Mesendoderm (in vitro differentiated cells): ENCODE measurements at regions not wholly inside any gene's neighbourhood (a gene's known extent, or its start where the extent isn't known, plus 50 kb on each side); places are given as distances from the start of the nearest gene placed in this dataset.
A peak's percentile ranks its signal among the peaks of the same experiment; 100 is the strongest.

Experiments used
- DNase-seq: peaks from one replicate; pipeline ENCODE4 v3.0.0; 2013
- H2AK5ac ChIP-seq: 2 replicates; pipeline ENCODE4 v1.6.1; 2013; ENCODE audit warnings: low read length, inconsistent platforms
- H2BK120ac ChIP-seq: 2 replicates; pipeline ENCODE4 v1.6.1; 2013; ENCODE audit warnings: low read depth, mild to moderate bottlenecking, low read length, moderate library complexity, mixed read lengths
- H2BK15ac ChIP-seq: replicated peaks from 2 replicates; pipeline ENCODE4 v1.6.1; 2013; ENCODE audit warnings: low read depth, mild to moderate bottlenecking, moderate library complexity
- H2BK5ac ChIP-seq: 2 replicates; pipeline ENCODE4 v1.6.1; 2013; ENCODE audit warnings: low read length, inconsistent platforms
- H3K18ac ChIP-seq: 2 replicates; pipeline ENCODE4 v1.6.1; 2013; ENCODE audit warnings: mild to moderate bottlenecking, low read length, mixed read lengths
- H3K23ac ChIP-seq: one replicate; pipeline ENCODE4 v1.6.1; 2013; ENCODE audit warnings: low read length
- H3K27ac ChIP-seq: 2 replicates; pipeline ENCODE4 v1.5.1; 2013; ENCODE audit warnings: low read depth, mild to moderate bottlenecking, inconsistent platforms, low read length, moderate library complexity
- H3K27me3 ChIP-seq: 2 replicates; pipeline ENCODE4 v1.6.1; 2013; ENCODE audit warnings: low read length, control low read depth, mild to moderate bottlenecking, inconsistent platforms; ENCODE audit not compliant: insufficient read depth, poor library complexity
- H3K36me3 ChIP-seq: 2 replicates; pipeline ENCODE4 v1.6.1; 2013; ENCODE audit warnings: low read length, inconsistent platforms; ENCODE audit not compliant: control insufficient read depth, insufficient read depth
- H3K4ac ChIP-seq: one replicate; pipeline ENCODE4 v1.6.1; 2013; ENCODE audit warnings: low read depth, mild to moderate bottlenecking, low read length, moderate library complexity
- H3K4me1 ChIP-seq: 2 replicates; pipeline ENCODE4 v1.6.1; 2013; ENCODE audit warnings: low read depth, low read length, inconsistent platforms; ENCODE audit not compliant: control insufficient read depth
- H3K4me2 ChIP-seq: 2 replicates; pipeline ENCODE4 v1.6.1; 2013; ENCODE audit warnings: low read length
- H3K4me3 ChIP-seq: 2 replicates; pipeline ENCODE4 v1.5.1; 2013; ENCODE audit warnings: mild to moderate bottlenecking, low read length
- H3K56ac ChIP-seq: one replicate; pipeline ENCODE4 v1.6.1; 2013; ENCODE audit warnings: low read length
- H3K79me1 ChIP-seq: 2 replicates; pipeline ENCODE4 v1.6.1; 2013; ENCODE audit warnings: low read length, inconsistent platforms
- H3K79me2 ChIP-seq: 2 replicates; pipeline ENCODE4 v1.6.1; 2013; ENCODE audit warnings: mild to moderate bottlenecking, low read length; ENCODE audit not compliant: control insufficient read depth, insufficient read depth
- H3K9ac ChIP-seq: 2 replicates; pipeline ENCODE4 v1.6.1; 2013; ENCODE audit warnings: low read length, inconsistent platforms
- H4K5ac ChIP-seq: one replicate; pipeline ENCODE4 v1.6.1; 2013; ENCODE audit warnings: low read length
- H4K8ac ChIP-seq: one replicate; pipeline ENCODE4 v1.6.1; 2013; ENCODE audit warnings: low read depth, mild to moderate bottlenecking, control low read depth, low read length, moderate library complexity
- WGBS: extraction: QIAGEN DNeasy Blood & Tissue Kit; methylation state at CpG from one replicate; pipeline ENCODE4 v1.1.7; 2013; ENCODE audit warnings: low lambda C conversion rate, missing lambda C conversion rate; ENCODE audit not compliant: insufficient coverage; ENCODE audit errors: extremely low coverage; 5-methylcytosine and 5-hydroxymethylcytosine counted together

- Histone ChIP-seq H3K23ac (peak overlapping the region; percentile 1), H3K4ac (no peak overlapping the region), H3K79me2 (no peaks in the 10 kb centered on the region), H3K4me2 (no peak overlapping the region), H3K4me3 (no peak overlapping the region), H3K9ac (no peak overlapping the region), H3K27me3 (no peaks in the 10 kb centered on the region), H3K79me1 (no peaks in the 10 kb centered on the region), H3K56ac (no peak overlapping the region), H2AK5ac (no peak overlapping the region), H4K5ac (no peak overlapping the region), H2BK15ac (no peak overlapping the region), H2BK120ac (no peak overlapping the region), H3K36me3 (no peaks in the 10 kb centered on the region), H3K18ac (no peak overlapping the region), H3K27ac (no peak overlapping the region), H3K4me1 (peaks cover 2% of the 10 kb centered on the region), H2BK5ac (no peak overlapping the region), H4K8ac (no peak overlapping the region)
- no CpG with 5 or more reads among the region's 8 CpGs for WGBS
- DNase-seq, result no peak
Observed at GRCh38 chr15:39230205-39230907, 350.5 kb upstream of the THBS1 start.

- H3K27ac ChIP-seq, result no peak overlapping the region
Observed at GRCh38 chr15:39230908-39231285, 350.0 kb upstream of the THBS1 start.

GRCh38 chr15:39232512-39232911, 348.4 kb upstream of the THBS1 start:
- Histone ChIP-seq H3K4ac (no peak overlapping the region), H3K27ac (no peak overlapping the region), H2BK120ac (no peak overlapping the region), H4K8ac (no peak overlapping the region), H3K79me2 (no peaks in the 10 kb centered on the region), H3K4me2 (no peak overlapping the region), H3K9ac (no peak overlapping the region), H2AK5ac (no peak overlapping the region), H3K18ac (no peak overlapping the region), H3K36me3 (no peaks in the 10 kb centered on the region), H3K4me3 (no peak overlapping the region), H3K27me3 (no peaks in the 10 kb centered on the region), H3K56ac (no peak overlapping the region), H2BK5ac (no peak overlapping the region), H2BK15ac (no peak overlapping the region), H3K4me1 (peaks cover 2% of the 10 kb centered on the region), H3K79me1 (no peaks in the 10 kb centered on the region), H4K5ac (no peak overlapping the region), H3K23ac (no peak overlapping the region)
- peak; percentile 48 for DNase-seq
- no CpG with 5 or more reads among the region's 4 CpGs for WGBS

More at GRCh38 chr15:39230908-39231285, 350.0 kb upstream of the THBS1 start:
- Histone ChIP-seq H2BK15ac (no peak overlapping the region), H3K4me2 (no peak overlapping the region), H3K23ac (peak overlapping the region; percentile 1), H3K4me3 (no peak overlapping the region), H3K9ac (no peak overlapping the region), H4K5ac (no peak overlapping the region), H2AK5ac (no peak overlapping the region), H4K8ac (no peak overlapping the region), H3K4ac (no peak overlapping the region), H3K56ac (no peak overlapping the region), H2BK5ac (no peak overlapping the region), H3K27me3 (no peaks in the 10 kb centered on the region), H3K79me2 (no peaks in the 10 kb centered on the region), H3K36me3 (no peaks in the 10 kb centered on the region), H3K18ac (no peak overlapping the region), H2BK120ac (no peak overlapping the region), H3K4me1 (peaks cover 2% of the 10 kb centered on the region), H3K79me1 (no peaks in the 10 kb centered on the region)
- WGBS, result no CpG with 5 or more reads among the region's 1 CpG
- no peak for DNase-seq

- H3K4me2 ChIP-seq, result no peak overlapping the region
- H4K5ac ChIP-seq, result no peak overlapping the region
- H2BK15ac ChIP-seq, result no peak overlapping the region
- H3K27me3 ChIP-seq, result no peaks in the 10 kb centered on the region
- peaks cover 2% of the 10 kb centered on the region for H3K4me1 ChIP-seq
- H3K56ac ChIP-seq, result no peak overlapping the region
- WGBS, result no CpG with 5 or more reads among the region's 5 CpGs
- no peak for DNase-seq
- no peak overlapping the region for H3K23ac ChIP-seq
- H3K27ac ChIP-seq, result no peak overlapping the region
- no peak overlapping the region for H2BK5ac ChIP-seq
- H2AK5ac ChIP-seq, result no peak overlapping the region
- no peaks in the 10 kb centered on the region for H3K36me3 ChIP-seq
- no peak overlapping the region for H3K18ac ChIP-seq
- H3K9ac ChIP-seq, result no peak overlapping the region
- H3K4me3 ChIP-seq, result no peak overlapping the region
- H3K4ac ChIP-seq, result no peak overlapping the region
- no peak overlapping the region for H2BK120ac ChIP-seq
- H3K79me2 ChIP-seq, result no peaks in the 10 kb centered on the region
- no peaks in the 10 kb centered on the region for H3K79me1 ChIP-seq
- H4K8ac ChIP-seq, result no peak overlapping the region
Observed at GRCh38 chr15:39235084-39235795, 345.6 kb upstream of the THBS1 start.

GRCh38 chr15:39236375-39236774, 344.5 kb upstream of the THBS1 start:
- H4K5ac ChIP-seq, result no peak overlapping the region
- no peak overlapping the region for H3K56ac ChIP-seq
- no peak overlapping the region for H2BK5ac ChIP-seq
- H3K9ac ChIP-seq, result no peak overlapping the region
- H3K23ac ChIP-seq, result no peak overlapping the region
- H3K27ac ChIP-seq, result no peak overlapping the region
- H2AK5ac ChIP-seq, result no peak overlapping the region
- DNase-seq, result peak; percentile 65
- no peaks in the 10 kb centered on the region for H3K36me3 ChIP-seq
- no peaks in the 10 kb centered on the region for H3K4me1 ChIP-seq
- no peak overlapping the region for H2BK120ac ChIP-seq
- H2BK15ac ChIP-seq, result no peak overlapping the region
- no peak overlapping the region for H3K4ac ChIP-seq
- H3K79me1 ChIP-seq, result no peaks in the 10 kb centered on the region
- H4K8ac ChIP-seq, result no peak overlapping the region
- H3K18ac ChIP-seq, result no peak overlapping the region
- H3K4me3 ChIP-seq, result no peak overlapping the region
- H3K79me2 ChIP-seq, result no peaks in the 10 kb centered on the region
- H3K27me3 ChIP-seq, result no peaks in the 10 kb centered on the region
- no peak overlapping the region for H3K4me2 ChIP-seq
